ENCODE measurements at regions not wholly inside any gene's neighbourhood (a gene's known extent, or its start where the extent isn't known, plus 50 kb on each side); places are given as distances from the start of the nearest gene placed in this dataset.

DNA sequence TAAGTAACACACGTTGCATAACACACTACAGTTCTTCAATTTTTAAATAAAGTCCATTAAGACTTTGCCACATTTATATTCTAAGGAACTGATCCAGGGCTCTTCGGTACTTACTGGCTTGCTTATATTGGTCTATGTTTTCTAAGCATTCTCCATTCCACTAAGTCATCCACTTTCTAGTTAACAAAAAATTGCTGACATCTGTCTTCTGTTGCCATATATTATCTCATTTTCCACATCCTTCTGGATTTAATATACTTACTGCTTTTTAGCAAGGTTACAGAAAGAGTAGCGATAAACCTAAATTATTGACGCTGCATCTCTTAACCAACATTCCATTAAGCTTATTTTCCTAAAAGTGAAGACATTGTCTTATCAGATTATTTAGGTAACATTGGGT, 238.4 kb upstream of the LRIG3 start:
- H3K4me3 Mint-ChIP-seq (ENCODE audit: unreplicated experiment): no peak overlapping the region
- intact Hi-C loops (cut with micrococcal nuclease; ENCODE audit: unreplicated experiment): loop anchor here (10.0 kb wide), 1 partner anchor 234 kb away; the partner anchor contains the start of gene LRIG3
- H3K27ac Mint-ChIP-seq (ENCODE audit: unreplicated experiment): no peak overlapping the region
- no peaks in the 10 kb centered on the region for H3K36me3 Mint-ChIP-seq (ENCODE audit: insufficient read depth, unreplicated experiment)
- no peak for DNase-seq
- no TSS peak for BruUV-seq (replicated peaks)
- Histone ChIP-seq H3K4me3 (ENCODE audit: low read depth, low read length) (no peak overlapping the region), H3K36me3 (ENCODE audit: control insufficient read depth, insufficient read depth, low read length) (no peaks in the 10 kb centered on the region), H3K27me3 (replicated peaks; ENCODE audit: control insufficient read depth, insufficient read depth, low read length) (no peaks in the 10 kb centered on the region), H3K4me1 (no peaks in the 10 kb centered on the region), H3K9me3 (no peaks in the 10 kb centered on the region; the same call in 1 of the 2 replicates)
- no peaks in the 10 kb centered on the region for H3K27me3 Mint-ChIP-seq (ENCODE audit: insufficient read depth, unreplicated experiment)
- ChIA-PET CTCF (no interaction called here), POLR2A (no interaction called here)
- TF ChIP-seq, protein P1, sequence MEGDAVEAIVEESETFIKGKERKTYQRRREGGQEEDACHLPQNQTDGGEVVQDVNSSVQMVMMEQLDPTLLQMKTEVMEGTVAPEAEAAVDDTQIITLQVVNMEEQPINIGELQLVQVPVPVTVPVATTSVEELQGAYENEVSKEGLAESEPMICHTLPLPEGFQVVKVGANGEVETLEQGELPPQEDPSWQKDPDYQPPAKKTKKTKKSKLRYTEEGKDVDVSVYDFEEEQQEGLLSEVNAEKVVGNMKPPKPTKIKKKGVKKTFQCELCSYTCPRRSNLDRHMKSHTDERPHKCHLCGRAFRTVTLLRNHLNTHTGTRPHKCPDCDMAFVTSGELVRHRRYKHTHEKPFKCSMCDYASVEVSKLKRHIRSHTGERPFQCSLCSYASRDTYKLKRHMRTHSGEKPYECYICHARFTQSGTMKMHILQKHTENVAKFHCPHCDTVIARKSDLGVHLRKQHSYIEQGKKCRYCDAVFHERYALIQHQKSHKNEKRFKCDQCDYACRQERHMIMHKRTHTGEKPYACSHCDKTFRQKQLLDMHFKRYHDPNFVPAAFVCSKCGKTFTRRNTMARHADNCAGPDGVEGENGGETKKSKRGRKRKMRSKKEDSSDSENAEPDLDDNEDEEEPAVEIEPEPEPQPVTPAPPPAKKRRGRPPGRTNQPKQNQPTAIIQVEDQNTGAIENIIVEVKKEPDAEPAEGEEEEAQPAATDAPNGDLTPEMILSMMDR (IDR thresholded peaks at IDR 0.05; ENCODE audit: insufficient read depth in 1 of 2, low read depth in 1 of 2, low read length in 1 of 2, severe bottlenecking in 1 of 2, unreplicated experiment in 1 of 2): no peak
- peaks cover 10% of the 10 kb centered on the region for H3K9me3 Mint-ChIP-seq (ENCODE audit: unreplicated experiment)
- H3K4me1 Mint-ChIP-seq (ENCODE audit: low read depth, unreplicated experiment): no peaks in the 10 kb centered on the region

DNA sequence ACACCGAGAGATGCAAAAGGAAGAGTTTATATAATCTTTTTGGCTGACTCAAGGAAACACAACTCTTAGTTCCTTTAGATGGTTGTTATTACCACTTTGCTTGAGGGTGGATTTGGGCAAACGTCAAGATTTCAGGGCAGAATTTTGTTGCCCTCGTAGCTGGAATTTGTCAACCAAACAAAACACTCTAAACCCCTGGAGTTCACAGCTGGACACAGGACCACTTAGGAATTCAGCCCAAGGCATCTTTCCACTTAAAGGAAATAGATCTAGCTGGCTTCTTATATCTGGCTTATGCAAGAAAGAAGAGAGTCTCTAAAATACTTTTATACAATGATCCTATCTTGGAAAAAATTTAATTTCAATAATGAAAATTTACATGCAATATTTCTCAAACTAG, 237.8 kb upstream of the LRIG3 start:
- POLR2A ChIA-PET: no interaction called here
- H3K27me3 Mint-ChIP-seq (ENCODE audit: insufficient read depth, unreplicated experiment): no peaks in the 10 kb centered on the region
- H3K9me3 Mint-ChIP-seq (ENCODE audit: unreplicated experiment): peaks cover 10% of the 10 kb centered on the region
- H3K4me1 Mint-ChIP-seq (ENCODE audit: low read depth, unreplicated experiment): no peaks in the 10 kb centered on the region
- no peaks in the 10 kb centered on the region for H3K4me1 ChIP-seq
- H3K36me3 ChIP-seq (ENCODE audit: control insufficient read depth, insufficient read depth, low read length): no peaks in the 10 kb centered on the region
- no peaks in the 10 kb centered on the region; the same call in 1 of the 2 replicates for H3K9me3 ChIP-seq
- BruUV-seq (replicated peaks): no TSS peak
- no peaks in the 10 kb centered on the region for H3K36me3 Mint-ChIP-seq (ENCODE audit: insufficient read depth, unreplicated experiment)
- no peaks in the 10 kb centered on the region for H3K27me3 ChIP-seq (replicated peaks; ENCODE audit: control insufficient read depth, insufficient read depth, low read length)
- no peak overlapping the region for H3K27ac Mint-ChIP-seq (ENCODE audit: unreplicated experiment)
- H3K4me3 Mint-ChIP-seq (ENCODE audit: unreplicated experiment): no peak overlapping the region
- TF ChIP-seq, protein P1 (IDR thresholded peaks at IDR 0.05; ENCODE audit: insufficient read depth in 1 of 2, low read depth in 1 of 2, low read length in 1 of 2, severe bottlenecking in 1 of 2, unreplicated experiment in 1 of 2): no peak
- H3K4me3 ChIP-seq (ENCODE audit: low read depth, low read length): no peak overlapping the region
- DNase-seq: no peak
- CTCF ChIA-PET: no interaction called here
- intact Hi-C loops (cut with micrococcal nuclease; ENCODE audit: unreplicated experiment): loop anchor here (10.0 kb wide), 1 partner anchor 233 kb away; the partner anchor contains the start of gene LRIG3

DNA sequence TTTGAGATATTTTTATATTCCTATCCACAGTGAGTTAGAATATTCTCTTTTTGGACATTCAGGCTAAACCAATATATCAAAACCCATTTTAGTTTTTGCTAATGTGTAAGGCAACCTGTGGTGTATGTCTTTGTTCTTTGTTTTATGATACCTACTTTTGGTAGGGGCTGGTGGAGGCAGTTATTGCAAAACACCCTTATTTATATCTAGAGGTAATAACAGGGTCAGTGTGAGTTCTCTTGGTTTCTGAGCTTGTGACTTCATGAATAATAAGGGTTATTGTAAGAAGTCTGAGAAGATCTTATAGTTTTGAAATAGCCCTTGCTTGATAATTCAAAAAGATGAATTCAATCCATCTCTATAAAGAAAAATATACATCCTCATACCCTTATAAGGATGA, 235.1 kb upstream of the LRIG3 start:
- CTCF ChIA-PET: no interaction called here
- intact Hi-C loops (cut with micrococcal nuclease; ENCODE audit: unreplicated experiment): loop anchor here (10.0 kb wide), 1 partner anchor 231 kb away; the partner anchor contains the start of gene LRIG3

More for the DNA sequence above, 235.1 kb upstream of the LRIG3 start:
- no peak for DNase-seq
- Mint-ChIP-seq H3K36me3 (ENCODE audit: insufficient read depth, unreplicated experiment) (no peaks in the 10 kb centered on the region), H3K4me3 (ENCODE audit: unreplicated experiment) (no peak overlapping the region), H3K27me3 (ENCODE audit: insufficient read depth, unreplicated experiment) (no peaks in the 10 kb centered on the region), H3K4me1 (ENCODE audit: low read depth, unreplicated experiment) (peaks cover 10% of the 10 kb centered on the region), H3K9me3 (ENCODE audit: unreplicated experiment) (peaks cover 10% of the 10 kb centered on the region), H3K27ac (ENCODE audit: unreplicated experiment) (no peak overlapping the region)
- Histone ChIP-seq H3K4me3 (ENCODE audit: low read depth, low read length) (no peak overlapping the region), H3K36me3 (ENCODE audit: control insufficient read depth, insufficient read depth, low read length) (no peaks in the 10 kb centered on the region), H3K9me3 (no peaks in the 10 kb centered on the region), H3K27me3 (replicated peaks; ENCODE audit: control insufficient read depth, insufficient read depth, low read length) (no peaks in the 10 kb centered on the region), H3K4me1 (no peaks in the 10 kb centered on the region)
- BruUV-seq (replicated peaks): no TSS peak
- POLR2A ChIA-PET: no interaction called here
- TF ChIP-seq, protein P1 (IDR thresholded peaks at IDR 0.05; ENCODE audit: insufficient read depth in 1 of 2, low read depth in 1 of 2, low read length in 1 of 2, severe bottlenecking in 1 of 2, unreplicated experiment in 1 of 2): no peak

Measured in Caco-2 (cell line).